ENCODE measurements at regions not wholly inside any gene's neighbourhood (a gene's known extent, or its start where the extent isn't known, plus 50 kb on each side); places are given as distances from the start of the nearest gene placed in this dataset.
A peak's percentile ranks its signal among the peaks of the same experiment; 100 is the strongest.

GRCh38 chr12:107339487-107339886, 246.1 kb upstream of the CRY1 start:
- DNase-seq (ENCODE audit: insufficient read length, low spot score), result no peak
- no peak for FAIRE-seq

DNA sequence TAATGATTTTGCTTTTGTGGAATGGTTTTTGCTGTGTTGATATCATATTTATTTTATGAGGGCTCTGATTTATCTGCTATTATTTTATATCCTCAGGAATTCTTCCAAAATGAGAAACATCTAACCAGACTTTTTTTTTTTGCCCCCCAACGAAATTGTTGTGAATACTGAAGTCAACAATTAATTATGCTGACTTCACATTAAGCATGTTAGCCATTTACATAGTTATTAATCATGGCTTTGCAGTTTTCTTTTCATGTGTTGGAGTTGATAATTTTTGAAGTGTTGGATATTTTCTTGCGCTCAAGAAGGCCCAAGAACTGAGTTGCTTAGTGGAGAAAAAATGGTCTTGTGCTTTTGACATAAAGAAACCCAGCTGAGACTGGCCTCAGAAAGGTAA, 246.6 kb upstream of the CRY1 start:
- FAIRE-seq (no peak), DNase-seq (ENCODE audit: insufficient read length, low spot score) (no peak)

DNA sequence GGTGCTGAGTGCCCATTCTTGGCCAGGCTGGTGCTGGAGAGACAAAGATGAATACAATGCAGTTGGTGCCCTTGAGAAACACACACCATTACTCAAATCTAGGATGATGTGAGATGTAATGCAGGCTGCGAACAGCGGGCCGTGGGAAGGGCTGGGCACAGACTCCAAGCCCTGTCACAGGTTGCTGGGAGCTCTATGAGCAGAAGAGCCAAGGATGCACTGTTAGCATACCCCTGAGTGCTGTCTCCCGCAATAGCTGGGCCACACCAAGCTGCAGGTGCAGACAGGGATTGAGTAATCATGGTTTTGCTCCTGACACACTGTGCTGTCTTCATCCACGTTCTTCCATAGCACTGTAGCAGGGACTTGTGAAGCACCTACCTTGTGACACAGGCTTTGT, 247.5 kb upstream of the CRY1 start:
- FAIRE-seq, result no peak
- DNase-seq (ENCODE audit: insufficient read length, low spot score), result no peak

DNA sequence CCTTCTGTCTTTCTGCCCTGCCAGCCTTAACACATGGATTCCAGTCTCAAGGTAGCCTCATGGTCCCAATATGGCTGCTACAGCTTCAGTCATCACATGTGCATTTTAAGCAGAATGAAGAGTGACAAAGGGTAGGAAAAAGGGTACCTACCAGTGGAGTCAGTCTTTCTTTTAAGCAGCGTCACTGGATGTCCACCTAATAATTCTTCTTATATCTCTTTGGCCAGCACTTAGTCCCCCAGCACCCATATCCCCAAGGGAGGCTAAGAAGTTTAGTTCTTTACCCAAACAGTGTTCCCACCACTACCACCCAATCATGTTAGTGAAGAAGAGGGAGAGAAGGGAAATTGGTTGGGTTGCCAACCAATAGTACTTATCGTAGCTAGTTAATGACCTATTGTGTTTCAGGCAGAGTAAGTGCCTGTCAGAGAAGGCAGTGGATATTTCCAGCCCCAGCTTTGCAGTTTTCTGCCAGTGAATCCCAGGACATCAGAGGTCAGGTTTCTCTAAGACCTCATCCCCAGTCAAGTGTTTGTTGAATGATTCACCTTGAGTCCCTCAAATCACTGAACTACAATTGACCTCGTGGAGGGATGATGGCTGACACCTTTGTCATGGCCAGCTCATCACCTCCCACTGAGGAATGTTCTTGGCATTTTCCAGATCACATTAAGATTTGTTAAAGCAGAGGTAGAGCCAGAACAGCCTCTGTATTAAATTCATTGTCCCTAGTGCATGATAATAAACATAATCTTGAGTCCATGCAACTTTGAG, 250.9 kb upstream of the CRY1 start:
- FAIRE-seq (peak; percentile 62), DNase-seq (ENCODE audit: insufficient read length, low spot score) (peak; percentile 67)

DNA sequence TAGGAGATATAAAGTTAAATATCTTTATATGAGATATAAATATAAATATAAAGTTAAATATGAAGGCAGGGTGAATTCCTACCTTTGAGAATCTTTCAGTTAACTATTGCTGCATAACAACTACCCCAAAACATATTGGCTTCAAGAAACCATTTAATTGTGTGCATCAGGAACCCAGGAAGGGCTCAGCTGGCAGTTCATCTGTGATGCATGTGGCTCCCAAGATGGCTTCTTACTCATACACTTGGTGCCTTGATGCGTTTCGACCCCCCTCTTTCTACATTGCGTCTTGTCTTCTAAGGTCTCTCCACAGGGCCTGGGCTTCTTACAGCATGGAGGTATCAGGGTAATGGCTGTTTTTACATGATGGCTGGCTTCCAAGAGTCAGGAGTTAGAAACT, 253.9 kb upstream of the CRY1 start:
- DNase-seq (ENCODE audit: insufficient read length, low spot score), result no peak
- no peak for FAIRE-seq

DNA sequence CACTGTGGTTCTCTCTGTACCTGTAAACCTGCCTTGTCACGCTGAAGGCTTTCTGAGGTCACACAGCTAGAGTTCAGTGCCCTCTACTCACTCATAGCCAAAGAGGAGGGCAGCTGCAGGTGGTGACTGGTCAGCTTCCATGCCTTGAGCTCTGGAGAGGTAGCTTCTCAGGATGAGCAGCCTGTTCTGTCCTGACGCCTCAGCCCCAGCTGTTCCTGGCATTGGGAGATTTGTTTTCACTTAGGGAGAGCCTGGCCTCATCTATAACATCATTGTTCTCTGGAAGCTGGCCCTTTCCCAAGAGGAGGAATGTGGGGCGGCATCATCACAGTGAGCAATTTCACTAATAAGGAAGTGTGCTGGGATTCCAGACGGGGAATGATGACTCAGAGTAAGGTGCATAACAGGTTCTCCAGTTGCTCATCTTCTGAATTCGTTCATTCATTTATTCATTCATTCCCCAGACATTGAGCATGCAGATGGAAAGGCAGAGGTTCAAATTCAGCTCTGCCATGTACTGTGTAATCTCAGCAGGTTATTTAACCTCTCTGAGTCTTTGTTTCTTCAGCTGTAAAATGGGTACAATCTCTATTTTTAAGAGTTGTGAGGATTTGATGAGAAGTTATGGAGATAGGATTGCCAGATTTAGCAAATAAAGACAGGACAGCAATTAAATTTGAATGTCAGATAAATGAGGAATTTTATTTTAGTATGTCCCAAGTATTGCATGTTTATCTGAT, 255.8 kb upstream of the CRY1 start:
- FAIRE-seq, result peak; percentile 16
- DNase-seq (ENCODE audit: insufficient read length, low spot score), result peak; percentile 70

GRCh38 chr12:107349839-107350238, 256.5 kb upstream of the CRY1 start:
- no peak for DNase-seq (ENCODE audit: insufficient read length, low spot score)
- FAIRE-seq, result no peak

GRCh38 chr12:107351109-107351508, 257.8 kb upstream of the CRY1 start:
- DNase-seq (ENCODE audit: insufficient read length, low spot score) (no peak), FAIRE-seq (no peak)

DNA sequence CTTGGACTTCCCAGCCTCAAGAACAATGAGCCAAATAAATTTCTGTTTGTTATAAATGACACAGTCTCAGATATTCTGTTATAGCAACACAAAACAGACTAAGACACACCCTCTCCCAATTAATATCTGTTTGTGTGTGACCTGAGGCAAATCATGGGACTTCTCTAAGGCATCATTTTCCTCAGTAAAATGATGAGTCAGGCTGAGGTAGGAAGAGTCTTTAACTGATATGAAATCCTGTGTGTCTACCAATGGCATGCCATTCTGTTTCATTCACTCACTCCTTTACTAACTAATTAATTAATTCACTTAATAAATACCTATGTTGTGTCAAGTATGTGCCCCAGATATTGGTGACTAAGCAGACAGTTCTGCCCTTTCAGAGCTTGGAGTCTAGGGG, 258.4 kb upstream of the CRY1 start:
- FAIRE-seq (no peak), DNase-seq (ENCODE audit: insufficient read length, low spot score) (no peak)

DNA sequence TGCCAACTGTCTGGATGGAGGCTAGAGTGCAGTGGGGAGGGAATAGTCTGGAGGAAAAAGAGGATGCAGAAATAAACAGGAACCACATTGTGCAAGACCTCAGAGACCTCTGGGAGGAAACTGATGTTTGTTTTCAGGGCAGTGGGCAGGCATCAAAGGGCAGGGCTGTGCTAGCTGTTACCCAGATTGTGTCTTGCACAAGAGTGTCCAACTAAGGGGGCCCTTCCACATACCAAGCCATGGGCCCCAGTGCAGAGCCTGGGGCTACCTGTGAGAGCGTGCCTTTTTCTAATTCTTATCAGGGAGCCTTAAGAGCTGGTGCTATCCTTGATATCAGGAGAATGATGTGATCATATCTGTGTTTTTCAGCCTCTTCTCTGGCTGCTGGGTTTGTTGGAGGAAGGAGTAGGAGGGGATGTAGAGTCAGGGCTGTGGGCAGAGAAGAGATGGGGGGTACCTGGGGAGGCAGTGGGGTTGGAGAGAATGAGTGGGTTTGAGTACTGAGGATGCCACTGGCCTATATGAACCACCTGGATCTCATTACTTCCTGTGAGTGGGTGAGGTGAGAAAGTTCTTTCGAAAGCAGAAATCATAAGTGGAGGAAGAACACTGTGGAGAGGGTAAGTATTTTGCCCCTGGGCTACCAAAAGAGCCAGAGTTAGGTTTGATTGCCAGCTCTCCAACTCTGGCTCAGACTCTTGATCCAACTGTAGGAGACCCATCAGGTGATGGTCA, 259.2 kb upstream of the CRY1 start:
- DNase-seq (ENCODE audit: insufficient read length, low spot score) (no peak), FAIRE-seq (no peak)

DNA sequence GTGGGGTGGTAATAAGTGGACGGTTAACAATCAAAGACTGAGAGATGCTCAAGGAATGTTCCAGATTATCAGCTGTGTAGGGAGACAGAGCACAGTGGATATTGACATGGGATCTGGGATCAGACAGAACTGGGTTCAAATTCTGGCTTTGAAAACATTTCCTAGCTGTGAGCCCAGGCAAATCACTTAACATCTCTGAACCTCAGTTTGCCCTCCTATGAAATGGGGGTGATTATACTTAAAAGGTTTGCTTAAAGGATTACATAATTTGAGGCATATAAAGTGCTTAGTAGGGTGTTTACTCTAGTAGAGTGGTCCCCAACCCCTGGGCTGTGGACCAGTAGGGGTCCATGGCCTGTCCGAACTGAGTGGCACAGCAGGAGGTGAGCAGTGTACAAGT, 260.0 kb upstream of the CRY1 start:
- FAIRE-seq (no peak), DNase-seq (ENCODE audit: insufficient read length, low spot score) (no peak)

GRCh38 chr12:107355004-107355565, 261.7 kb upstream of the CRY1 start:
- FAIRE-seq (no peak), DNase-seq (ENCODE audit: insufficient read length, low spot score) (no peak)

GRCh38 chr12:107355612-107356011, 262.3 kb upstream of the CRY1 start:
- DNase-seq (ENCODE audit: insufficient read length, low spot score) (no peak), FAIRE-seq (no peak)

- FAIRE-seq, result no peak
- no peak for DNase-seq (ENCODE audit: insufficient read length, low spot score)
These were observed 263.1 kb upstream of the CRY1 start for GRCh38 chr12:107356266-107356936.

- DNase-seq (ENCODE audit: insufficient read length, low spot score) (no peak), FAIRE-seq (no peak)
These were observed 263.6 kb upstream of the CRY1 start for GRCh38 chr12:107356937-107357295.

DNA sequence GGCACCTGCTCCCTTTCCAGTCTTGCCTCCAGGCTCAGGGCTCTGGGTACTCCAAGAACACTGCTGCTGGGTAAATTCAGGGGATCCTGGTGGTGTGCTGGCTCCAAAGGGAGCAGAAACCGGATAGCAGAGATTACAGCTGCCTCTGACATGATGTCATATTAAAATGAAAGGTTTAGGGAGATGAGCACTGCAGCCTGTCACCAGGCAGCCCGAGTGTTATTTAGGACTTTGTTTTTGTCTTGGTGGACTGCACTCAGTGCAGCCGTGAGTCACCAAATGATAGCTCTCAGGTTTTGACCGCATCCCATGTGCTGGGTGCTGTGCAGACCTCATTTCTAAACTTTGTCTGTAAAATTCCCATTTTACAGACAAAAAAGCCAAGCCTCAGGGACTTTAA, 266.0 kb upstream of the CRY1 start:
- no peak for FAIRE-seq
- peak; percentile 55 for DNase-seq (ENCODE audit: insufficient read length, low spot score)

DNA sequence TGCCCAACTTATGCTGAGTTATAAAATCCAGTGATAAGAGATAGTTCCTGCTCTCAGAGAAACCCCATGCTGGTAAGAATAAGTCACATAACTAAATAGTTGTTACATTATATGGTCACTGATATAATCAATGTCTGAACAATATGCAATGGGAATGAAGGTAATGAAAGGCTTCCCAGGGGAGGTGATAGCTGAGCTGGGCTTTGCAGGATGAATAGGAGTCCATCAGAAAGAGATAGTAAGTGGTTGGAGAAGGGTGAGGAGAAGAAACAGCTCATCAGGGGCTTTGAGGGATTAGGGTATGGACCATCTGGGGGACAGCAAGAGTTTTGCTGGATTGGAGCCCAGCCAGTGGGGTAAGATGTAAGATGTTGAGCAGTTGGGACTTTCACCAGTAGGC, 266.7 kb upstream of the CRY1 start:
- DNase-seq (ENCODE audit: insufficient read length, low spot score) (no peak), FAIRE-seq (no peak)

DNA sequence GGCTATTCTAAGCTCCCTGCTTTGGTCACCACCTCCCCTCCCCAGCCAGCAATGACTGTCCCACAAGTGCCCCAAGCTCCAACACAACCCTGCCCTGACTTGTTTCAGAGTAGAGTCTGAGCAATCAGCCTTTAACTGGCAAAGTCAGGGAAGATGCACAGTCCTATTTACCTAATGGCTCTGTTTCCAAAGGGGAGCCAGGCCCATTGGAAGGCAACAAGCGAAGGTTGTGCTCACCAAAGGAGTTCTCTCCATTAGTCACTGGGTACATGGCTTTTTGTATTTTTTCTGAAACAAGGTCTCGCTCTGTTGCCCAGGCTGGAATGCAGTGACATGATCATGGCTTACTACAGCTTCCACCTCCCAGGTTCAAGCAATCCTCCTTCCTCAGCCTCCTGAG, 267.1 kb upstream of the CRY1 start:
- DNase-seq (ENCODE audit: insufficient read length, low spot score) (no peak), FAIRE-seq (no peak)

DNA sequence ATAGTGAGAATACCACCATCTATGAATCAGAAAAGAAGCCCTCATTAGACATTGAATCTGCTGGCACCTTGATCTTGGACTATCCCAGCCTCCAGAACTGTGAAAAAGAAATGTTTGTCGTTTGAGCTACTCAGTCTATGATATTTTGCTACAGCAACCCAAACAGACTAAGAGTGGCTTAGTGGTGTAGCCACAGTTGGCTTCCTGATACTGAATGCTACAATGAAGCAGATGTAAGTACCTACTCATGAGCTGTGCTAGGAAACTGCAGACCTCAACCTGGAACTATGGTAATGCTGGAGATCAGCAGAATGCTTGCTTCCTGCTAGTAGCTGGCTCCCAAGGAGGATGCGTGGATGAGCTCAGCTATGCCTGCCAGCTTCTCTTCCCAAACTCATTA, 268.6 kb upstream of the CRY1 start:
- no peak for FAIRE-seq

DNA sequence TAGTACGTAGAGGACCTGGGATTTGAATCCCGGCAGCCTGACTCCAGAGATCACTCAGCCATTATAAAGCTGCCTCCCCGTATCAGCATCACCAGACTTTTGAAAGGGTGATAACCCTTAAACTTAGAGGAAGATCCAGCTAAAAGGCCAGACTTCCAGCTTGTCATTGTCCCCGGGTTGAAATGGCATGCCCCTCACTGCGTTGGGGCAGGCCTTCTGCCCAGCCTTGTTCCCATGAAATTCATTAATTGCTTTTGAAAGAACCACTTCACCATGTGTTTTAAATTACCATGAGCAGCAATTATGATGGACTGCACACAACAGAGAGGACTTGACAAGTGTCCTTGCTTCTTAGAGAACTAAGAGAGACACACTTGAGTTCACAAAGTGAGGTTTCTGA, 269.6 kb upstream of the CRY1 start:
- no peak for DNase-seq (ENCODE audit: insufficient read length, low spot score)
- FAIRE-seq, result no peak

More for the DNA sequence above, 268.6 kb upstream of the CRY1 start:
- DNase-seq (ENCODE audit: insufficient read length, low spot score), result no peak

Measured in HTR-8/SVneo (cell line).